HS-27A (cell line): ENCODE measurements at regions not wholly inside any gene's neighbourhood (a gene's known extent, or its start where the extent isn't known, plus 50 kb on each side); places are given as distances from the start of the nearest gene placed in this dataset.

Experiments
- DNase-seq: peaks from one replicate; pipeline ENCODE4 v3.0.0-alpha.2; 2012; ENCODE audit warnings: low read depth, missing footprints

- no peak for DNase-seq
Observed at GRCh38 chr6:14791526-14791925, 454.3 kb upstream of the JARID2 start.

GRCh38 chr6:14792118-14792955, 453.5 kb upstream of the JARID2 start:
- no peak for DNase-seq

GRCh38 chr6:14795451-14795850, 450.4 kb upstream of the JARID2 start:
- no peak for DNase-seq

- DNase-seq: no peak
Observed at GRCh38 chr6:14796974-14797762, 448.7 kb upstream of the JARID2 start.

GRCh38 chr6:14797875-14798593, 447.8 kb upstream of the JARID2 start:
- no peak for DNase-seq

GRCh38 chr6:14798594-14798982, 447.3 kb upstream of the JARID2 start:
- no peak for DNase-seq

- no peak for DNase-seq
Observed at GRCh38 chr6:14798996-14799588, 446.8 kb upstream of the JARID2 start.

- peak; percentile 24 for DNase-seq
Observed at GRCh38 chr6:14799928-14800327, 445.9 kb upstream of the JARID2 start.

- DNase-seq: no peak
Observed at GRCh38 chr6:14802514-14803160, 443.2 kb upstream of the JARID2 start.

- DNase-seq: no peak
Observed at GRCh38 chr6:14804001-14804784, 441.7 kb upstream of the JARID2 start.

GRCh38 chr6:14804785-14805210, 441.1 kb upstream of the JARID2 start:
- DNase-seq: peak; percentile 61

- no peak for DNase-seq
Observed at GRCh38 chr6:14806101-14806500, 439.8 kb upstream of the JARID2 start.

- no peak for DNase-seq
Observed at GRCh38 chr6:14807130-14807529, 438.7 kb upstream of the JARID2 start.

GRCh38 chr6:14807971-14808370, 437.9 kb upstream of the JARID2 start:
- no peak for DNase-seq

GRCh38 chr6:14810021-14810420, 435.8 kb upstream of the JARID2 start:
- DNase-seq: no peak

GRCh38 chr6:14811775-14812428, 434.0 kb upstream of the JARID2 start:
- peak; percentile 19 for DNase-seq

GRCh38 chr6:14814016-14814415, 431.9 kb upstream of the JARID2 start:
- no peak for DNase-seq

GRCh38 chr6:14816116-14816859, 429.6 kb upstream of the JARID2 start:
- no peak for DNase-seq

- no peak for DNase-seq
Observed at GRCh38 chr6:14817074-14817473, 428.8 kb upstream of the JARID2 start.
